Activated CD8-positive, alpha-beta memory T cell treated with anti-CD3 and anti-CD28 coated beads, Interleukin-2, amount 50 U/mL, for 24 hours (primary cell): ENCODE measurements at regions not wholly inside any gene's neighbourhood (a gene's known extent, or its start where the extent isn't known, plus 50 kb on each side); places are given as distances from the start of the nearest gene placed in this dataset.

Experiments
- DNase-seq: peaks from one replicate; pipeline ENCODE4 v3.0.0-alpha.2; 2020; ENCODE audit errors: extremely low read depth

DNA sequence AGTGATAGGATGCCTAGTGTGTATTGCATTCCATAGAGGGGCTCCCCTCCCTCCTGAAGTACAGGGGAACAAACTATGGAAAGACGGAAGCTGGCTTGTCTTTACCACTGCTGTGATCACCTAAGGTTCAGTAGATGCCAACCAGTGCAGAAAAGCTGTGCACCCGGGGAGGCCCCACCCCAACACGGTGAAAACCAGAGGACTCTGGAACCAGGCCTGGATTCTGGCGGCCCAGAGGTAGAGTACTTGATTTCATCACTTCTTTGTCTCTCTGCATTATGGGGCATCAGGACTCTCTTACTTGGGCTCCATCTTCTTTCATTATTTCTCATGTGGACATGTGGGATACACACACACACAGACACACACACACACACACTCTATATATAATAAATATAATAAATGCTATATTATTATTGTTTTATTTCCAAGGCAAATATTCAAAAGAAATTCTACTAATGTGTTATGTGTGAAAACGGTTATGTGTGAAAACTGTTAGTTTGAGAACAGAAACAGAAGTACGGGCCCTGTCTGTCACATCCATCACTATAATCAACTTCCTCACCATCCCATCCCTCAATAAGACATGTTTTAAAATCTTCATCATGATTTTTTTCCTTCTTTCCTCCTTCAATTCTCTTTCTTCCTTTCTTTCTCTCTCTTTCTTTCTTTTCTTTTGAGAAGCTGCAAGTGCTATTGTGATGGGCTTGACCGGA, 152.4 kb upstream of the CMC1 start:
- no peak for DNase-seq

DNA sequence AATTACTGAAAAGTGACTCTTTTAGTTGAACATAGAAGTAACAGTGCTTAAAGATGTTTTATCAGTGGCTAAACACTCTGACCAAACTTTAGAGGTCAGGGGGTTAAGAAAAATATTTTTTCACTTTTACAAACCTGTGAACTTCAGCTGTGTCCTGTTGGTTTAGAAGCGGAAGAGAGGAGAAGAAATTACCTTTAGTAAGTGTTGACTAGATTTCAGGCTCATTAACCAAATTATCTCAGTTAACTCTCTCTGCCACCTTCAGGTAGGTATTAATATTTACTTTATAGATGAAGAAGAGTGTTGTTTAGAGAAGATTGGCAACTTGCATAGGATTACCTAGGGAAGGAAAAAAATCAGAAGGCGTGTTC, 151.9 kb upstream of the CMC1 start:
- no peak for DNase-seq

DNA sequence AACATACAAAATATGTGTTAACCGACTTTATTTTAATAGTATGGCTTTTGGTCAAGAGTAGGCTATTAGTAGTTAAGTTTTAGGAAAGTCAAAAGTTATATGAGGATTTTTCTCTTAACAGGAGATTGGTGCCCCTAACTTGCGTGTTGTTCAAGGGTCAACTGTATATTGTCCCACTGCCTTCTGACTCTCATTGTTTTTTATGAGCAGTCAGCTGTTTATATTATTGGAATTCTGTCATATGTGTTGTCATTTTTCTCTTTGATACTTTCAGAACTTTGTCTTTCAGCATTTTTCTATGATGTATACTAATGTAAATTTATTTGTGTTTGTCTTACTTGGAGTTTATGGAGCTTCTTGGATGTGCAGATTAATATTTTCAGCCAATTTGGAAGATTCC, 142.1 kb upstream of the CMC1 start:
- DNase-seq: no peak

DNA sequence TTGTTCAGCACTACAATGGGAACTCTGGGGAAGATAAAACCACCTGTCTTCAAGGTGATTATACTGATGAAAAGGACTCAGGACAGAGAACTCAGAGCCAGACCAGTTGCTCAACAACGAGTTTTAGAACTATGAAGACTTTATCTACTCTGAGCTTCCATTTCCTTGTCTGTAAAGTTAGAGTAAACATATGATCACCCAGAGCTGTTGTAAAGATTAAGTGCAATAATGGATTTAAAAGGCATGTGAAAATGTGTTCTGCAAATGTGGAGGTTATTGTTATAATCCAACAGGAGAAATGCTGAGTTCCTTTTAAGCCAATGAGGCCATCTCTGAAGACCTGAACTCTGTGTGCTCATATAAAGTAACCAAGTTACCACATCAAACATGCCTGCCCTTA, 139.7 kb upstream of the CMC1 start:
- no peak for DNase-seq

DNA sequence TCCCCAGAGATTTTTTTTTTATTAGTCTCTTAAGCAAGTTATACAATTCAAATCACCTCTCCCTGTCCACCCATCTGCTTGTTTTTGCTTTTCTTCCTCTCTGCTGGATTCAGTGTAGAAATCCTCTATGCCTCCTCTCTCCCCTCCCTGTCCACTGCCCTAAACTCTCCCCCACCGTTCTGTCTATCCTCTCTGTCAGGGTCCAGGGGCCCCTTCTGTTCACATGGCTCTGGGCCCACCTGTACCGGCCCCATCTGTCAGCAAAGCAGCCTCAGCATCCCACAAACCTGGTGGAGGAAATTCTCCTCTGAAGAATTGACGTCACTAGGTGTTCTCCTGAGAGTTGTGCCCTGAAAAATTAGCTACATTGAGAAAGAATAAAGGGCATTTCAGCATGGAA, 137.6 kb upstream of the CMC1 start:
- DNase-seq: no peak

DNA sequence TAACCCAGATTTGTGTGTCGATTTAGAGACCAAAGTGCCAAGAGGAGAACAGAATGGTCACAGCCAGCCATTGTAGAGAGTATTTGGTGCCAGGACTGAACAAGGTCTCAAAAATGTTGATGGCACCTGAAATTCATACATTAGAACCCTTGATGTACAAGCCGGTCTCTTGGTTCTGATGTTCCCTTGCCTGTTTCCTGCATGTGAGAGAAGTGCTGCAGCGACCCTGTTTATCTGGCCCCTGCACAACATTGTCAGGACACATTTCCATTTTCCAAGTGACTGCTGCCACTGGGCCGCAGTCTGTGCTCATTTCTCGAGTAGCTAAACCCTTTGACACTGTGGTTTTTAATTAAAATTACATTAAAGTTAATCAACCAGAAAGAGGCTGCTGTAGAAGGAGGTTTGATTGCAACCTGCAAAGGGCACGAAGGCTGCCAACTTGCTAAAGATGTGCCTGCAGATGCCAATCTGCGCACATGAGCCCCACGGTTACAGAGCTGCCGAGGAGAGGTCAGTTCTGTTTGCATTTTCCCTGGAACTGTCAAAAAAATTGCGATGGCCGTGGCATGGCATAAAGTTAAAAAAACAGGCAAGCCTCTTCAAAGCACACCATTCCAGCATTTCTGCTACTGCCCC, 136.4 kb upstream of the CMC1 start:
- DNase-seq: no peak

DNA sequence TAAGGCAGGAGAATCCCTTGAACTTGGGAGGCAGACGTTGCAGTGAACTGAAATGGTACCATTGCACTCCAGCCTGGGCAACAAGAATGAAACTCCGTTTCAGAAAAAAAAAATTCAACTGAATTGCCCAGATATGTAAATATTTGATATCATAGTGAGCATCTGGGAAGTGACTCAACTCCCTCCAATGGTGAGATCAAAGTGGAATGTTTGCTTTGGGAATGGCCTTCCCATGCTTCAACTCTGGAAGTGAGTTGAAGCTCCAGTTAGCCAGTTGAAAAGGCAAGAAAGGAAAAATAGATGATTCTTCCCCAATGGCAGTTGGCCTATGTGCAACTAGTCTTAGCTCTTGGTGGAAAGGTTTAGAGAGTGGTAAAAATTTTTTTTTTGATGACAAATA, 131.6 kb upstream of the CMC1 start:
- no peak for DNase-seq

DNA sequence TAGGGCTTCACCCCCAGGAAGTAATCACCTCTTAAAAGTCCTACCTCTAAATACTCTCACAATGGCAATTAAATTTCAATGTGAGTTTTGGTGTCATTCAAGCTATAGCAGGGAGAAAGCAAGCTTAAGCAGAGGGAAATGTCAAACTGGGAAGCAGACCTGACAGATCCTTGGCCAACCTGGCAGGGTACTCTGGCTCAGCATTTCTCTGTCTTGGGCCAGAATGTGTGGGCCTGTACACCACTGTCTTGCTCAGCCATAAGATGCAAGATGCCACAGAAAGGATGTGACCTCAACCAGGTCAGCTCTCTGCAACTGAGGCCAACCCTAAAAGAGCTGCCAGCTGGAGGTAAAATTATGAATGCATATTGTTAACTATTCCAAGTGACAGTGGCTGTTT, 130.6 kb upstream of the CMC1 start:
- no peak for DNase-seq

DNA sequence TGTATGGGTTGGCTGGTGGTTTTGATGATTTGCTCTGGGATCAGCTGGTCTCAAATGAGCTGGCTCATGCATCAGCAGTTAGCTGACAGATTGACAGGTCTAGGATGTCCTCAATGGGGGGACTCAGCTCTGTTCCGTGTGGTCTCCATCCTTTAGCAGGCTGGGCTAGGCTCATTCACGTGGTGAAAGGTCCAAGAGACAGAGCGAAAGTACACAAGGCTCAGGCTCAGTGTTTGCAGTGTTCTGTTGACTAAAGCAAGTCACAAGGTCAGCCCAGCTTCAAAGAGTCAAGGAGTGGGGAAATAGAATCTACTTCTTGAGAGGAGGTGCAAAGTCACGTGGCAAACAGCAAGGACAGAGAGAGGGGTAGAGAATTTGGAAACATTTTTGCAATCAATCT, 126.5 kb upstream of the CMC1 start:
- no peak for DNase-seq

DNA sequence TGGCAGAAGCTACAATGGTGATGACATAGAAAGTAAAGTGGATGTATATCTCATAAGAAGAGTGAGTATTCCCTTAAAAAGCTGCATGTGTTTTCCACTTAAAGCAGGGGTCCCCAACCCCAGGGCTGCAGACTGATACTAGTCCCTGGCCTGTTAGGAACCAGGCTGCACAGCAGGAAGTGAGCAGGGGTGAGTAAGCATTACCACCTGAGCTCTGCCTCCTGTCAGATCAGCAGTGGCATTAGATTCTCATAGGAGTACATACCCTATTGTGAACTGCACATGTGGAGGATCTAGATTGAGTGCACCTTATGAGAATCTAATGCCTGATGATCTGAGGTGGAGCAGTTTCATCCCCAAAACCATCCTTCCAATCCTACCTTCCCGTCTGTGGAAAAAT, 126.1 kb upstream of the CMC1 start:
- no peak for DNase-seq

DNA sequence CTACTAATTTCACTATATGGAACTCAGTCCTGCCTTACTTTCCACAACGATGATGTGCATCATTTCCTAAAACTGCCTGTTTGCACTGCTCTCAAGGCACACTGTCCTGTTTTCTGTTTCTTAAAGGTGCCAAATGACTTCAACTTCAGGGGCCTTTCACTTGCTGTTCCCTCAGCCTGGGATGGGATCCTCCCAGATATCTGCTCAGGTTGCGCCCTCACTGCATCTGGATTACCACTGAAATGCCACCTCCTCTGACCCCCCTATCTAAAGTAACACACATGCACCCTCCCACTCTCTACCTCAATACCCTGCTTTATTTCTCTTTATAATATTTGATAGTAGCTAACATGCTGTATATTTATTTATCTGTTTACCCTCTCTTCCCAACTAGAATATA, 123.8 kb upstream of the CMC1 start:
- DNase-seq: no peak

DNA sequence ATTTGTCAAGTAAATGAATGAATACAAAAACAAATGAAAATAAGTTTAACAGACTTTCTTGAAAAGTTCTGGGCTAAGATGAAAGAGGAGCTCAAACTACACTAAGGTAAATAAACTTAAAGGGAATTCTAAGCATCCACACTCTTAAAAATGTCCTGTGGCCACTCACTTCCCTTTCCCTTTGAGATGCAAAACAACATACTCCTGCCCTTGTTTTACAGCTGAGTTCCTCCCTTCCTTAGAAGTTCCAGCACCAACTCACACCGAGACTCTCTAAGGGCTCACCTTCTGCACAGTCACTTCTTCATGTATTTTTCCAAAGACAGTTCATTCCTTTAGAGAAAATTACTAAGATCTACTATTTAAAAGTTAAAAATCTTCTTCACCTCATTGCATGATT, 123.3 kb upstream of the CMC1 start:
- no peak for DNase-seq

DNA sequence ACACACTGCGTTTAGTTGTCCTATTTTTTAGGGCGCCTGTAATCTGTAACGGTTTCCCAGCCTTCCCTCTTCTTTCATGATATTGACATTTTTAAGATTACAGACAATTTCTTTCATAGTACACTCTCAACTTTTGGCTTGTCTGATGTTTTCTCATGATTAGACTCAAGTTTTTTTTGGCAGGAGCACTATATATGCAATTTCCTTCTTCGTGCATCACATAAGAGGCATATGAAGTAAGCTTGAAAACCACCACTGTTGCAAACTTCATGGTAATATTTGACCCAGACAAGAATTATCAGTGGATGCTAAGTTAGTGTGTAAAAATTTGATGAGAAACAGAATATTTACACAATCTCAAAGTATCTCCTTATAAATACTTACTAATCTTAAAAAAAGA, 119.2 kb upstream of the CMC1 start:
- no peak for DNase-seq

DNA sequence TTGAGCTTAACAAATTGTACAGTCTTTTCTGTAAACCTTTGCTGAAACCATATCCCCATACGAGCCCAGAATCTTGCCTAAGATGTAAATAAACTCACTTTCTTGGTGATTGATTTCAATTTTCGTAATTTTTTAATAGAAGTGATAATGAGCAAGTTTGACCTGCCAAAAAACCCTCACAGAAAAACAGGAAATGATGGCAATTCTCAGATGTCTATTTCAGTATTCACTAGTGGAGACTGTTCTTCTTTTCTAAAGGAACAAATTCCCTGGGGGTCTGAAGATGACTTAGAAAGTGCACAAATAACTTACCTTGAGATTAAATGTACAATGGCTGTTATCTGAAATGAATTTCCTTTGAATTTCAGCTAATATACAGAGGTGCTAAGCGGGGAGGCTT, 116.5 kb upstream of the CMC1 start:
- no peak for DNase-seq

DNA sequence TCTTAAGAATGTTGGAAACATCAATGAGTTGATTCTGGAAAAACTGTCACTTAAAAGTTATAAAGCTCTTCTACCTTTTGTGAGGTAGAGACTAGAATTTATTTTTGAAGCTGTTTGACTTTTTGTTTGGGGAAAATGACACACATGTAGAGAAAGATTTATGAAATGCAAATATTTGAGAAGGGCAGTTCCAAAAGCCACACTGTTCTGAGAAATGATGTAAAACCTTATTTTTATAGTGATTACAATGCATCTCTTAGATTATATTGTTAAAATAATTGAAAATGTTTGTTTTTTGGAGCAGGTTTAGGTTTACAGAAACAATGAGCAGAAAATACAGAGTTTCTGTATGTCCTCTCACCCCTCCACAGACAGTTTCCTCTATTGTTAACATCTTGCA, 116.1 kb upstream of the CMC1 start:
- no peak for DNase-seq

DNA sequence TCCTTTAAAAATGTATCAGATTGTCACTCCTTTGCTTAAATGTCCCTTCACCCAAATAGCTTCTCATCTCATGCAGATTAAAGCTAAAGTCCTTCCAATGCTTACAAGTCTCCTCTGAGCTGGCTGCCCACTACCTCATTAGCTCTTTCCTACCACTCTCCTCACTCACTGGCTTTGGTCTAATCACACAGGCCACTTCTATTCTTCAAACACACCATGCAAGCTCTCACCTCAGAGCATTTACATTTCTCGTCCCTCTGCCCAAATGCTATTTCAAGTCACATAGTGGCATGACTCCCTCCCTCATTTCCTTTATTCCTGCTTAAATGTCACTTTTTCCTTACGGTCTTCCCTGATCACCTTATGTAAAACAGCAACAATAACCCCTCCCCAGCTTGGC, 110.6 kb upstream of the CMC1 start:
- DNase-seq: no peak

DNA sequence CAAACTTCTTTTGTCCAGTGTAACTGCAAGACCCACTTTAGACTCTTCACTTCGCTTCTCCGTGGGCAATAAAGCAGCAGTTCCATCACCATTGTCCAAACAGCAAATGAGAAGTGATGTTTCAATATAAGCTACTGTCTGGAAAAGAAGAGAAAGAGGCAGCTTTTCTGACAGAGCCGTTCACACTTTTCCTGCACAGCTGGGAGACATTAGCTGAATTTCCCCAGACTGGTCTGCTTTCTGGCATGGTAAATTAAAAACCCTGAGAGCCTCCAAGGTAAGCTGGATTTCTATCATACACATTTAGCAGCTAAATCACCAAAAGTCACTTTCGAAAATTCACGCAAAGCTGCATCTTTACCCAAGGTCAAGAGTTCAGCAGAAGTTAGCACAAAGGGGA, 108.5 kb upstream of the CMC1 start:
- DNase-seq: no peak

DNA sequence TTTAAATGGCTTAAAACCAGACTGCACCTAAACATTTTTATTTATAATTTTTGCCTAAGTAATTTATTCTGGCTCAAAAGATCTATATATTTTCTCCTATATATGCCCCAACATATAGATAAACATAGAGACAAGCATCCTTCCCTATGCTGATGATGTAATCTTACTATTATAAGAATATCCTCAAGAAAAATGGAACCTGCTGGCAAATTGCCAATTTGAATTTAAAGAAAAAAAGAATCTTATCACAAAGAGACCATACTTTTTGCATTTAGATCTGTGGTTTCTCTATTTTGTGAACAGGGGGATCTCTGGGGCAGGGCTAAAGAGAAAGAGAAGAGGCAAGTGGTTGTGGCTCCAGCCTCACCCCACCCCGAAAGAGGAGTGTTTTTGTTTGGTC, 107.2 kb upstream of the CMC1 start:
- DNase-seq: no peak

DNA sequence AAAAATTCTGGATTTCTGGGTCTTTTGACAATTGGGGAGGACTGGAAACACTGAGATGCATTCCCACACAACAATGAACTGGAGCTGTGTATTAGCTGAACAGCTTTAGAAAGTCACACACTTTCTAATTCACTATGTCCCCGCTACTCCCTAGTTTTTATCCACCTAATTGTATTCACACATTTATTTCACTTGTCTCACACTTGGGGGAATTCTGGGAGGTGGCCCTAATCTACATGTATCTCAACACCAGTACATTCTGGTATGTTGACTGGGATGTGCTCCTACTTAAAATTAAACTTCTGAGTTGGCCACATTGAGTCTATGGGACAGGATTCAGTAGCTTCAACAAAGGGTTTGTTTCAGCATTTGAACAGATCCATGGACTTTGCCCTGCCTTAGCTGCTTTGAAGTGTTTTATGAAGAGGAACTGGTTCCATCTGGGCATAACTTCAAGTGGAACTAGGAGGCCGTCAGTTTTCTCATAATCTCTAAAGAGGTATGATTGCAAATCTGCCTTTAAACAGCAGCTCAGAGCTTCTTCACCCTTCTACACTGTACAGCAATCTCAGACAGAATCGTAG, 106.5 kb upstream of the CMC1 start:
- DNase-seq: no peak

DNA sequence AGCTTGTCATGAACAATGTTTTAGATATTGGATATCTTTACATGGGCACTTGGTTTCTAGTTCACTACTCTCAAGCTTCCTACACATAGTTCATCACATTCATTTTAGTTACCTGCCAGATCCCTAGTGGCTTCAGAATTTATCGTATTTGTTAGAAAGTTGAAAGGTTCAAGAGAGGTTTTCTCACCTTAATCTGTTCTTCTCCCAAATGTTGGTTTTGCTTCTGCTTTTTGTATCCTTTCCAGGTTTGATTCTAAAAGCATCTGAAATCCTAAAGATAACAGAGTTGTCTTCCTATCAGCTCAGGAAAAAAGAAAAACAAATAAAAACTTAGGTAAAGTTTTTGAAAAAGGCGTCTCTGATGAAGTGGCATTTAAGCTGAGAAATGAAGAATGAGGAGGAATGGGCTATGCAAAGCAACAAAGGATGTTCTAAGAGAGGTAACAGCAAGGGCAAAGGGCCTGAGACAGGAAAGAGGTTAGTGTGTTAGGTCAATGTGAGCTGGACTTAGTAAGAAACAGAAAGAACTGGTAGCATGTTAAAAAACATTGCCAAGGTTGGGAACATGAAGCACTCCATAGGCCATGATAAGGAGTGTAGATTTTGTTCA, 104.7 kb upstream of the CMC1 start:
- no peak for DNase-seq

DNA sequence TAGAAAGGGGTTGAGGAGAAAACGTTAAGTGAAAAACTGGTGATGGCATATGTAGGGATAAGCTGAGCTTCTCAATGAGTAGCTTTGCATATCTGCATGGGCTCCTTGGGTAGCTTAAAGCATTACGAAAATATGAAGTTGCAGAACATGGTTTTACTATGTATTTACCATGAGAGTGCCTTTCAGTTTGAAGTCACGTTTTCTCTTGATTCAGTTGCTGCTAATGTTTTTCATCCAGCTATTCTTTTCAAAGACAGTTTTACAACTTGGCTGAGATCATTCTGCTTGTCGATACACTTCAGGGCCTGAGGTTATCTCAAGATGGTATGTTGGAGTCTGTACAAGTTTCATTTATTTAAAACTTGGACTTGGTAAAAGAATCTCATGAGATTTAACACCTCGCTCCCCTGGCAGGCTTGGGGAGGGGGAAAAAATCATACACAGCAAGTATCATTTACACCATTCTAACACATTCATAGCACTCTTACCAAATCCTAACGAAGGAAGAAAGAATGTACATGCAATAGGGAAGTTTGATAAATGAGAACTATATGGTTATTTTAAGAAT, 103.3 kb upstream of the CMC1 start:
- no peak for DNase-seq

DNA sequence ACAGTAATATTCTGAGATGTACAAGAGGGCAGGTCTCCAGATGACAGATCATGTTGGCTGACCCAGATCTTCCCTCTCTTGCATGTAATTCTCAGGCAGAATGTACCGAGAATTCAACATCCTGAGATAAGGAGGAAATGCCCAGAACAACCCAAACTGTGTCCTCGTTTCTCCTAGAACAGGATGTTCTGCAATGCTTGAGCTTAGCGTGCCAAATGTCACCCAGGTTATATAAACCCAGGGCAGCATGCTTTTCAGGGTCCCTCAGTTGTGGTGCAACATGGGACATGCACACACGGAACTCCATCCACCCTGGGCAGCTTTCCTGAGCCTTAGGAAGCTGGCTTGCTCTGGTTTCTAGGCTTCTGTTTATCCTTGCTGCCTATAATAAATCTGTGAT, 102.1 kb upstream of the CMC1 start:
- no peak for DNase-seq
